GM23248 (cell line): ENCODE measurements at regions not wholly inside any gene's neighbourhood (a gene's known extent, or its start where the extent isn't known, plus 50 kb on each side); places are given as distances from the start of the nearest gene placed in this dataset.

Experiments used
- DNase-seq: peaks from one replicate; pipeline ENCODE4 v3.0.0-alpha.2; 2015
- H2AFZ ChIP-seq: fragments of 200-600 bp; sonication (generic); 2 replicates; pipeline ENCODE4 v1.6.1; 2016; ENCODE audit warnings: antibody characterized with exemption
- H3F3A ChIP-seq: fragments of 200-600 bp; sonication (generic); 2 replicates; pipeline ENCODE4 v1.6.1; 2016; ENCODE audit warnings: mild to moderate bottlenecking, antibody characterized with exemption, mixed run types; ENCODE audit not compliant: insufficient read depth
- H3K27ac ChIP-seq: fragments of 200-600 bp; sonication (generic); 2 replicates; pipeline ENCODE4 v1.5.1; 2016; ENCODE audit warnings: mild to moderate bottlenecking
- H3K27me3 ChIP-seq: fragments of 200-600 bp; sonication (generic); replicated peaks from 2 replicates; pipeline ENCODE4 v1.6.1; 2016; ENCODE audit warnings: mild to moderate bottlenecking; ENCODE audit not compliant: insufficient read depth
- H3K36me3 ChIP-seq: fragments of 200-600 bp; sonication (generic); 2 replicates; pipeline ENCODE4 v1.6.1; 2016; ENCODE audit warnings: low read depth, mild to moderate bottlenecking
- H3K4me1 ChIP-seq: fragments of 200-600 bp; sonication (generic); 2 replicates; pipeline ENCODE4 v1.6.1; 2016; ENCODE audit warnings: mild to moderate bottlenecking; ENCODE audit not compliant: insufficient read depth
- H3K4me2 ChIP-seq: fragments of 200-600 bp; sonication (generic); one replicate; pipeline ENCODE4 v1.6.1; 2016; ENCODE audit warnings: mild to moderate bottlenecking; ENCODE audit not compliant: unreplicated experiment
- H3K4me3 ChIP-seq: fragments of 200-600 bp; sonication (generic); 2 replicates; pipeline ENCODE4 v1.5.1; 2016; ENCODE audit warnings: mild to moderate bottlenecking
- H3K79me2 ChIP-seq: fragments of 200-600 bp; sonication (generic); 2 replicates; pipeline ENCODE4 v1.6.1; 2016; ENCODE audit warnings: mild to moderate bottlenecking; ENCODE audit not compliant: insufficient read depth
- H3K9ac ChIP-seq: fragments of 200-600 bp; sonication (generic); 2 replicates; pipeline ENCODE4 v1.6.1; 2016; ENCODE audit warnings: mild to moderate bottlenecking
- H3K9me2 ChIP-seq: fragments of 200-600 bp; sonication (generic); 2 replicates; pipeline ENCODE4 v1.6.1; 2016; ENCODE audit warnings: mixed run types, mild to moderate bottlenecking, moderate library complexity; ENCODE audit not compliant: insufficient read depth
- H3K9me3 ChIP-seq: fragments of 200-600 bp; sonication (generic); one replicate; pipeline ENCODE4 v1.6.1; 2017; ENCODE audit warnings: low read depth
- H4K20me1 ChIP-seq: fragments of 200-600 bp; sonication (generic); 2 replicates; pipeline ENCODE4 v1.6.0; 2016; ENCODE audit not compliant: insufficient read depth
- EZH2 ChIP-seq: fragments of 200-600 bp; sonication (generic); IDR thresholded peaks from 2 replicates; pipeline ENCODE4 v1.6.1; 2018; ENCODE audit warnings: antibody characterized with exemption, mild to moderate bottlenecking; ENCODE audit not compliant: insufficient read depth, poor library complexity, severe bottlenecking
- EZH2phosphoT487 ChIP-seq: fragments of 200-600 bp; sonication (generic); IDR thresholded peaks from 2 replicates; pipeline ENCODE4 v1.6.1; 2018; ENCODE audit warnings: antibody characterized with exemption, moderate library complexity, mild to moderate bottlenecking, low read depth; ENCODE audit not compliant: insufficient read depth
- WGBS, 2 experiments: methylation state at CpG; one replicate each; pipeline ENCODE4 v1.1.6; 2015 to 2017; ENCODE audit warnings: low lambda C conversion rate in 2 of 2, low coverage in 1 of 2; ENCODE audit errors: missing lambda C conversion rate in 2 of 2; 5-methylcytosine and 5-hydroxymethylcytosine counted together
- in situ Hi-C: fragments of 300-500 bp; cut with MboI; formaldehyde crosslinking; loops from 2 replicates; pipeline ENCODE4 v1.15.0; 2020

GRCh38 chr9:134987906-134988700 lies 70.4 kb upstream of the FCN1 start:
- H3K27me3 ChIP-seq = no peaks in the 10 kb centered on the region
- no peaks in the 10 kb centered on the region for H3K4me1 ChIP-seq
- no peak overlapping the region for H3K9ac ChIP-seq
- no peak overlapping the region for H3K4me3 ChIP-seq
- no peaks in the 10 kb centered on the region for H3K9me3 ChIP-seq
- 48 to 50% methylated on average over 16 of the region's 16 CpGs for WGBS, 2 experiments
- no peaks in the 10 kb centered on the region for H3K9me2 ChIP-seq
- H3K27ac ChIP-seq = no peak overlapping the region
- in situ Hi-C loops = no loop called here
- H3K79me2 ChIP-seq = no peaks in the 10 kb centered on the region
- H4K20me1 ChIP-seq = no peaks in the 10 kb centered on the region
- no peaks in the 10 kb centered on the region for H3F3A ChIP-seq
- DNase-seq = no peak
- H2AFZ ChIP-seq = no peak overlapping the region
- H3K36me3 ChIP-seq = no peaks in the 10 kb centered on the region
- H3K4me2 ChIP-seq = no peak overlapping the region
- TF ChIP-seq EZH2phosphoT487 (no peak), EZH2 (no peak)

- Histone ChIP-seq H3K27ac (no peak overlapping the region), H3K4me2 (no peak overlapping the region), H3K9ac (no peak overlapping the region), H3K79me2 (no peaks in the 10 kb centered on the region), H2AFZ (no peak overlapping the region), H3K4me1 (no peaks in the 10 kb centered on the region), H3K9me2 (no peaks in the 10 kb centered on the region), H3K9me3 (no peaks in the 10 kb centered on the region), H4K20me1 (no peaks in the 10 kb centered on the region), H3K4me3 (no peak overlapping the region), H3F3A (no peaks in the 10 kb centered on the region), H3K27me3 (0 out of 2 replicates have a peak, but pooled peaks cover under 1% of the 10 kb centered on the region), H3K36me3 (no peaks in the 10 kb centered on the region)
- WGBS, 2 experiments = 41 to 49% methylated on average over 12 of the region's 12 CpGs
- in situ Hi-C loops = no loop called here
- no peak for DNase-seq
- TF ChIP-seq EZH2 = no peak
- TF ChIP-seq EZH2phosphoT487 = no peak
Observed at GRCh38 chr9:134988706-134989105, 71.0 kb upstream of the FCN1 start.

GRCh38 chr9:134989206-134990065 lies 71.7 kb upstream of the FCN1 start:
- Histone ChIP-seq H3F3A (no peaks in the 10 kb centered on the region), H3K9ac (no peak overlapping the region), H3K4me2 (no peak overlapping the region), H2AFZ (no peak overlapping the region), H3K4me3 (no peak overlapping the region), H3K9me3 (no peaks in the 10 kb centered on the region), H3K4me1 (no peaks in the 10 kb centered on the region), H3K36me3 (no peaks in the 10 kb centered on the region), H3K27me3 (0 out of 2 replicates have a peak, but pooled peaks cover 5% of the 10 kb centered on the region), H3K79me2 (no peaks in the 10 kb centered on the region), H3K9me2 (no peaks in the 10 kb centered on the region), H4K20me1 (no peaks in the 10 kb centered on the region), H3K27ac (no peak overlapping the region)
- no peak for TF ChIP-seq EZH2phosphoT487
- no peak for TF ChIP-seq EZH2
- 46 to 53% methylated on average over 20 to 23 of the region's 23 CpGs for WGBS, 2 experiments
- in situ Hi-C loops = no loop called here
- DNase-seq = no peak

DNA sequence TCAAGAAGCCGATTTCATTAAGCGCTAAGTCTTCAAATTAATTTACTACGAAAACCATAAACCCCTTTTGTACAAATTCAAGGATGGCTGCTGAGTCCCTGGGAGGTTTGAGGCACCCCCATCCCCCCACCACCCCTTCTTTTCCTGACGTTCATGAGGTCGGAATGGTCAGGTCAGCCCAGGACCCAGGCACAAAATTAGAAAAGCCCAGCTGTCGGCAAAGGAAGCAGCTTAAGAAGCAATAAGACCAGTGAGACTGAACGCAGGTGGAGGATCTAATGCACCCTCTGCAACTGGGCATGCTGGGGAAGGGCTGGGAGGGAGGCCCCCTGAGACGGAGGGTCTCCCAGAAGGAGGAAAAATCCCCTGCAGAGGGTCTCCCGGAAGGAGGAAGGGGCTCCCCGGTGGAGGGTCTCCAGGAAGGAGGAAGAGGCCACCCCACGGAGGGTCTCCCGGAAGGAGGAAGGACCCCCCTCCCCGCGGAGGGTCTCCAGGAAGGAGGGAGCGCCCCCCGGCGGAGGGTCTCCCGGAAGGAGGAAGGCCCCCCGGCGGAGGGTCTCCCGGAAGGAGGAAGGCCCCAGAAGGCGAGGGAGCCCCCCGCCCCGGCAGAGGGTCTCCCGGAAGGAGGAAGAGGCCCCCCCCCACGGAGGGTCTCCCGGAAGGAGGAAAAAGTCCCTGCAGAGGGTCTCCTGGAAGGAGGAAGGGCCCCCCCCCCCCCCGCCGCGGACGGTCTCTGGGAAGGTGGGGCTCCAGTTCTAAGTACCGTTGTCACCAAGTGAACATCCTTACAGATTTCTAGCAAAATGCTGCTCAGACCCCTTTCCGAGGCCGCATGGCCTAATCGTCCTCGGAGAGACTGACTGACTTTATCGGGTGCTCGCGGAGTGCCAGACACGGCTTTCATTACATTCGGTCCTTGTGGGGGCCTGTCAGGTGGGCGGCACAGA lies 74.4 kb upstream of the FCN1 start:
- Histone ChIP-seq H3K4me3 (peak overlapping the region; percentile 42), H3K4me2 (peak overlapping the region; percentile 80), H4K20me1 (no peaks in the 10 kb centered on the region), H3K4me1 (no peaks in the 10 kb centered on the region), H3K27me3 (peaks cover 22% of the 10 kb centered on the region), H3K27ac (no peak overlapping the region), H3F3A (no peaks in the 10 kb centered on the region), H3K9me3 (no peaks in the 10 kb centered on the region), H3K9ac (peak overlapping the region; percentile 30), H2AFZ (peak overlapping the region; percentile 59), H3K36me3 (no peaks in the 10 kb centered on the region), H3K79me2 (no peaks in the 10 kb centered on the region), H3K9me2 (no peaks in the 10 kb centered on the region)
- WGBS, 2 experiments = 33 to 39% methylated on average over 27 to 42 of the region's 42 CpGs
- no peak for TF ChIP-seq EZH2phosphoT487
- TF ChIP-seq EZH2 = no peak
- in situ Hi-C loops = no loop called here
- no peak for DNase-seq
